Stimulated activated CD4-positive, alpha-beta T cell treated with anti-CD3 and anti-CD28 coated beads, Interleukin-15, amount 100 ng/mL, for 24 hours (primary cell): ENCODE measurements at regions not wholly inside any gene's neighbourhood (a gene's known extent, or its start where the extent isn't known, plus 50 kb on each side); places are given as distances from the start of the nearest gene placed in this dataset.

ENCODE experiments used
- DNase-seq: peaks from one replicate; pipeline ENCODE4 v3.0.0-alpha.2; 2020

GRCh38 chr4:138014590-138015288 is 227.4 kb downstream of the SLC7A11 start:
- DNase-seq = no peak

- no peak for DNase-seq
These were observed 228.5 kb downstream of the SLC7A11 start for GRCh38 chr4:138013625-138014024.

GRCh38 chr4:138010639-138011038 is 231.5 kb downstream of the SLC7A11 start:
- no peak for DNase-seq

GRCh38 chr4:138007572-138007971 is 234.6 kb downstream of the SLC7A11 start:
- DNase-seq = no peak

GRCh38 chr4:138005486-138005885 is 236.7 kb downstream of the SLC7A11 start:
- no peak for DNase-seq

- DNase-seq = no peak
These were observed 238.9 kb downstream of the SLC7A11 start for GRCh38 chr4:138003248-138003647.

- no peak for DNase-seq
These were observed 243.3 kb downstream of the SLC7A11 start for GRCh38 chr4:137998666-137999429.

- no peak for DNase-seq
These were observed 244.7 kb downstream of the SLC7A11 start for GRCh38 chr4:137997496-137997895.

GRCh38 chr4:137994853-137995252 is 247.3 kb downstream of the SLC7A11 start:
- no peak for DNase-seq

- DNase-seq = no peak
These were observed 248.9 kb downstream of the SLC7A11 start for GRCh38 chr4:137993232-137993631.

GRCh38 chr4:137981277-137981676 is 260.9 kb downstream of the SLC7A11 start:
- no peak for DNase-seq

- no peak for DNase-seq
These were observed 261.5 kb downstream of the SLC7A11 start for GRCh38 chr4:137980641-137981040.

GRCh38 chr4:137979938-137980337 is 262.2 kb downstream of the SLC7A11 start:
- DNase-seq = no peak

GRCh38 chr4:137968956-137969678 is 273.0 kb downstream of the SLC7A11 start:
- DNase-seq = no peak

GRCh38 chr4:137967480-137968190 is 274.5 kb downstream of the SLC7A11 start:
- DNase-seq = no peak

- no peak for DNase-seq
These were observed 275.6 kb downstream of the SLC7A11 start for GRCh38 chr4:137966504-137966903.

- no peak for DNase-seq
These were observed 281.1 kb downstream of the SLC7A11 start for GRCh38 chr4:137961051-137961438.

GRCh38 chr4:137960371-137961050 is 281.6 kb downstream of the SLC7A11 start:
- DNase-seq = no peak

- DNase-seq = no peak
These were observed 284.3 kb downstream of the SLC7A11 start for GRCh38 chr4:137957806-137958205.

GRCh38 chr4:137956256-137956655 is 285.9 kb downstream of the SLC7A11 start:
- DNase-seq = no peak

- no peak for DNase-seq
These were observed 286.6 kb downstream of the SLC7A11 start for GRCh38 chr4:137955595-137955994.

GRCh38 chr4:137952116-137952515 is 290.0 kb downstream of the SLC7A11 start:
- DNase-seq = no peak

- DNase-seq = no peak
These were observed 291.9 kb downstream of the SLC7A11 start for GRCh38 chr4:137950286-137950685.
